Stimulated activated CD4-positive, alpha-beta T cell treated with anti-CD3 and anti-CD28 coated beads, Interleukin-4, amount 100 ng/mL, for 4 hours (primary cell): ENCODE measurements at regions not wholly inside any gene's neighbourhood (a gene's known extent, or its start where the extent isn't known, plus 50 kb on each side); places are given as distances from the start of the nearest gene placed in this dataset.

ENCODE experiments used
- DNase-seq, 2 experiments: peaks; one replicate each; pipeline ENCODE4 v3.0.0-alpha.2; 2020

DNA sequence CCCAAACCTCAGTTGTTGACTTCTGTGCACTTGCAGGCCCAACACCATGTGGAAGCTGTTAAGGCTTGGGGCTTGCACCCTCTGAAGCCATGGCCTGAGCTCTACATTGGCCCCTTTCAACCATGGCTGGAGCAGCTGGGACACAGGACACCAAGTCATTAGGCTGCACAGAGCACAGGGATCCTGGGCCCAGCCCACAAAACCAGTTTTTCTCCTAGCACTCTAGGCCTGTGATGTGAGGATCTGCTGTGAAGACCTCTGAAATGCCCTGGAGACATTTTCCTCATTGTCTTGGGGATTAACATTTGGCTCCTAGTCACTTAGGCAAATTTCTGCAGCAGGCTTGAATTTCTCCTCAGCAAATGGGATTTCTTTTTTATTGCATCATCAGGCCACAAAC lies 1255.7 kb downstream of the ZPLD1 start:
- DNase-seq = no peak

DNA sequence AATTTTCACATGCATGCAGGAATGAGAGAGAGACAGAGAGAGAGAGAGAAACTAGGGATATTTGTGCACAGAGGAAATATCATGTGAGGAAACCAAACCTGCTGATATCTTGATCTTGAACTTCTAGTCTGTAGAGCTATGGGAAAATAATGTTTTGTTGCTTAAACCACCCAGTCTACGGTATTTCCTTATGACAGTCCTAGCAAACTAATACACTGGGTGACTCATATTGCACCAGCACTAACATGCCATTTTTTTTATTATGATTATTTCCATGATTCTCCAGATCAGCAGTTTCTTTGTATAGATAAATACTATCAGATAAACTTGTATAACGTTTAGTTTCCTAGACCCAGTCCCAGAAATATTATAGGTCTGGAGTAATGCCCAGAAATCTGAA lies 1259.0 kb downstream of the ZPLD1 start:
- no peak for DNase-seq

DNA sequence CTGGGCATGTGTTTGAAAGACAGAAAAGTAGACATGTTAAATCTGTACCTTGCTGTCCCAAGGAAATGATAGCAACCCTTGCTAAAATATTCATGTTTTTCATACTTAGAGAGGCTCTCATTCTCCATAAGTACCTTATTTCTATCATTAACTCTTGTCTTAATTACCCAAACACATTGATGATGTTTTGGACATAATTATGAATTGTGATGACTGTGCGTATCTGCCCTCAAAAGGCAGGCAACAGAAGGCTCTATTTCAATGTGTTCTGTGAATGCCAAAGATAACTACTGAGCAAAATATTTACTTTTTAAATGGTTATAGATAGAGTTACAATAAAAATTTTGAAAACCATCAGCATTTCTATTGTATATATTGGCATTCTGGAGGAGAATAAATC lies 1263.8 kb downstream of the ZPLD1 start:
- no peak for DNase-seq

DNA sequence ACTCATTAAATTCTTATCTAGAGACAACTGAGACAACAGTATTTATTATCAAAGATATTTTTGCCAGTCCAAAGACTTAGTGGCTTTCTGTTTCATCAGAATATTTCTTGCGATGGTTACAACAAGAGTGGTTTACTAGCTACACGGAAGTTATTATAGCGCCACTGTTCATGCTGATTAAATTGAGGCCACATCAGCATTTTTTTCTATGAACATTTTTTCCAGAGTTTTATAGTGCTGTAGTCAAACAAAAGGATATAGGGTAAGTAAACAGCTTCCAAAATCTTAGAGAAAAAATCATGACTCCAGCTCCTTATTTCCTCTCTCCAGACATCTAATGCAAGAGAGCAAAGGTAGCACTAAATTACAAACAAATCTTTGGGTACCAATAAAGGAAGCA lies 1264.4 kb downstream of the ZPLD1 start:
- DNase-seq = no peak

DNA sequence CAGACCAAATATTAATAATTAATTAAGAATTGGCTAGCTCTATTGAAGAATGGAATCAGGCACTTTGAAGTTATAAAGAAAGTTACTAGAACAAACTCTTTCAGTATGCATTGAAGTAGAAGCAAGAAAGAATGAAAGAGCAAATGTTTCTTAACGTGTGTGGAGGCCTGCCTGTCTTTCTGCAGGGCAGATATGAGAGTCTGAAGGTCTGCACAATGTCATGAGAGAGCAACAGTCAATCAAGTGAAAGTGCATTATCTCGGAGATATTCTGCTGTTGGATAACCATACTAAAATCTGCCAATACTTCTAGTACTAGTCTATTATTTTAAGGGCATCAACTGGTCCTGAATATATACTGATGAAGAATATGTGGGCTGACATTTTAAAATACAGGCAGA lies 1270.8 kb downstream of the ZPLD1 start:
- DNase-seq = no peak

DNA sequence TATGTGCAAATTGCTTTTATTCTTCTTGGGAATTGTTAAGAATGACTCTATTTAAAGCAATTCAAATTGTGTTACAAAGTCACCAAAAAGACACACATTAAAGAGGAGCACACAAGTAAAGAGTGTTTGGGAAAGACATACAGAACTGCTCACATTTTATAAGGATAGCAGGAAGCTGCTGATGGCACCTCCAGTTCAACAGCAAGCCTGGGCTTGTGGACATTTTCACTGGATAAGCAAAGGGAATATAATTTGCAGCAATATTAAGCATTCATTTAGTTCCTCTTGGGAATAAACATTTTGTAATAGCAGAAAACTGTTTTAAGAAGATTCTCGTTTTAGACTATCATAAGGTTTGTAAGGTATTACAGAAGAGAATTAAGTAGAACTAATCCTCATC lies 1271.9 kb downstream of the ZPLD1 start:
- DNase-seq = no peak

DNA sequence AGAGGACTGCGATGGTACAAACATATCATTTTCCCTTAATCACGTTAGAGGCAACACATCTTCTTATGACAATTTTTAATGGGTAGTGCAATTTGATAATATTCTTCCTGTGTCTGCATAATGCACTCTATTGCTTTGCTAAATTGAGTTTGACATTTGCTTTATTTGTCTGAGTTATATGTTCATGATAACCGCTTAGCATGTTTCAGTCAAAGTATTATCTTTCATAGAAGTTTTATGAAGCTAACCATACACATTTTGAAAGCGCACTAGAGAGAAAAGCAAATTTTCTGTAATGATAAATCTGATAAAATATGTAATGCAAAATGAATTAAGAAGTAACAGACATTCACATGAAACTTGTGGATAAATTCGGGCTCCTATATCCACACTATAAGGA lies 1276.9 kb downstream of the ZPLD1 start:
- no peak for DNase-seq

DNA sequence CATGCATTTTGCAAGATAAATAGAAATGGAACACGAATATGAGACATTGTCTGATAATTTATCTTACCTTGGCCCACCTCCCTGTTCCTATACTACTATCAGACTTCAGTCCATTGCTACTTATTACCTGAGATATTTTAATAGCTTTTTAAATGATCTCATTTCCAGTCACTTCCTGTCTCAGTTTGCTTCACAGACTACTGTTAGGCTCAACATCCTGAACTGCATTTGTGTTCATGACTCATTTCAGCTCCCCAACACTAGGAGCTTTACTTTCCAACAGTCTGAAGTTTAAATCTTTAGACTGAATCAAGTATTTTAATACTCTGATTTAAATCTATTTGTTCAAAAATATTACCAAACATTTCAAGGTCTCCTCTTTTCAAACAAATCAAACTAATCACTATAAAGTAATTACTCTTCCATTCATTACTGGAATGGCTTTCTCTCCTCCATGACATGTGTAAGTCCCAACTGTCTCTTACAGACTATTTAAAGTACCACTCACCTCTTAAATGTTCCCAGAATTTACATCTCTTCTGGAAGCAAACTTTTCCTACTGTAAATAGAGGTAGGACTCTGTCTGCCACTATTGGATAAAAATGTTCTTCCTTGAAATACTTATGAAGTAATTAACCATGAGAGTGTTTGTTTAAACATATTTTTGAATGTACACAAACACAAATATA lies 1277.6 kb downstream of the ZPLD1 start:
- no peak for DNase-seq

DNA sequence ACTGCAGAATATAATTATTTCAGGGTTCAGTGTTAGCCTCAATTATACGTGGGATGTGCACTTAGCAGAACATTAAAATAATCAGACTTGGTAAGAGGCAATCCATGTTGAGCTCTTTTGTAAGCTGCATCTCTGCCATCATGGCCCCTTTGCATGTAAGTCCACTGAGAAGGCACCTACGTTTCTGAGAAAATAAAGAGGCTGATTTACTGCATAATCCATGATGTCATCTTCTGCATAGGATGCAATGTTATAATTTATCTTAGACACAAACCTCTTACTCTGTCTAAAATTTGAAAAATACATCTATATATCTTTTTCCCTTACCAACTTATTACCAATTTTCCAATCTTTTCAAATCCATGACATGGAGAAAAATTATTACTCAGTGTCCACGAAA lies 1294.7 kb downstream of the ZPLD1 start:
- no peak for DNase-seq

DNA sequence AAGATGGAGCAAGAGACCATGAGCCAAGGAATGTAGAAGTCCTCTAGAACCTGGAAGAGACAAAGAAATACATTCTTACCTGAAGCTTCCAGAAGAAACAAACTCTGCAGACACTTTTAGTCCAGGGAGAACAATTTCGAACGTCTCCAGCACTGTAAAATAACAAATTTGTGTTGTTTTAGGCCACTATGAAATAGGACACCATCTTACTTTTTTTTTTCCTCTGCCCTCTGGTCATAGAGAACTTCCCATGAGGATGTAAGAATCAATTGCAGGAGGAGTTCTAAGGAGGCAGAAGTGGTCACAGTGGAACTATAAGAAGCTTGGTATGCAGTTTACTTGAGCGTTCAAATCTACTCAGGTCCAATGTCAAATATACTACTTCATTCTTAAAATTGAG lies 1295.9 kb downstream of the ZPLD1 start:
- DNase-seq = no peak

DNA sequence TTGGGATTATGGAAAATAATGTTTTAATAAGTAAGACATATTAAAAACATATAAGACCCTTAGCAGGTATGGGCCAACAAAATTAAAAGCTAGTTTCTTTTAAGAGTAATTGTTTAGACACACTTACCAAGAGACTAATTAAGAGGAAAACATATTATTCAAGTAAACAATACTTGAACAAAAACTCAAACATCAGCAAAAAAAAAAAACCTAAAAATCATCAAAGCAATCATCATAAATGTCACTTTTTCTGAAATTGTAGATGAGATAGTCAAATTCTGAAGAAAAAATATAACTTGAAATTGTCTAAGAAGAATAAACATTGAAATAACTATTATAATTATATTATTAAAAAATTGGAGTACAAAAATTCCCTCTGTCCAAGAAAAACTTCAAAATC lies 1318.2 kb downstream of the ZPLD1 start:
- no peak for DNase-seq

DNA sequence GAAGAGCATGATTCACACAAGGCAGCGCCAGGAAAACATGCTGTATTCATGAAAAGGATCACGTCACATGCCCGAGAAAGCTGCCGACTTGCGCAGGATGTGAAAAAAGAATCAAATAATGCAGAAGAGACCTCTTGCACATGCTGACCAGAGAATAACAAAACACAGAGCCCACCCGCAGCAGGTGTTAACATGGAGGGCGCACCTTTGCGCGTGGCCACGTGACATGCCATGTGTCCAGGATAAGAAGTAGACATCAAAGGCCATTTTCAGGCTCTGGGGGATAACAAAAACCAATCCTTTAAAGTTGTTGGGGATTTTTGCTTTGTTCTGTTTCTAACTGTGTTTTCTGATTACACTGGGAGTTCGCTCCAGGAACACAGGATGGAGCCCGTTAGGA lies 1332.8 kb downstream of the ZPLD1 start:
- DNase-seq = no peak

DNA sequence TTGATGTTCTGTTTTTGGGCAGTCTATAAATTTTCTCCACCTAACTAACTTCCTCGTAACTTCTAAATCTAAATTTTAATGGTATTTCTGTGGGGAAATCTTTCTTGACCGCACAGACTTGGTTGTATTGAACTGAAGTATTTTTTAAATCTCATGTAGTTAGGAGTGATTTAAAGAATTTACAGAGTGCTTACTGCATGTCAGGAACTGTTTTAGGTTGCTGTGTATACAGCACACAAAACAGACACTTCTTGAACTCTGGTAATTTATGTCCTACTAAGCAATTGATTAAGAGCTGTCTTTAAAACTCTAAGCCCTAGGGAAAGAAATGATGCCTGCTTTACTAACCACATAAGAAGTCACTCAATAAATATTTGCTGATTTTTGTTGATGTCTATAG lies 1350.2 kb downstream of the ZPLD1 start:
- no peak for DNase-seq

DNA sequence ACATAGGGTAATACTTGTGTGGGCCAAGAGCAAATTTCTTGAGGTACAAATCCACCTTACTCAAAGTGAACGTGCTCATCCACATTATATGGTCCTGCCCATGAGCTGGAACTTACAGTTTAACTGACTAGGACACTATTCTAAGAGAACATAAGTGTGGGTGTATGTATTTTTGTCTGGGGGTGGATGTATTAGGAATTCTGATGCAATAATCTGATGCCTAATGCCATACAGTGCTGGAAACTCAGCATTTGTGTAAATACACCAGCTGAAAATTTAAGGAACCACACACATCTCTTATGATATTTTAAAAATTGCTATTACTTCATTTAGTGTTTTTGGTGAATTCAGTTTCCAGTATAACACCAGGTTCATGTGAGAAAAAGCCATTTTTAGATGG lies 1350.7 kb downstream of the ZPLD1 start:
- DNase-seq = no peak

DNA sequence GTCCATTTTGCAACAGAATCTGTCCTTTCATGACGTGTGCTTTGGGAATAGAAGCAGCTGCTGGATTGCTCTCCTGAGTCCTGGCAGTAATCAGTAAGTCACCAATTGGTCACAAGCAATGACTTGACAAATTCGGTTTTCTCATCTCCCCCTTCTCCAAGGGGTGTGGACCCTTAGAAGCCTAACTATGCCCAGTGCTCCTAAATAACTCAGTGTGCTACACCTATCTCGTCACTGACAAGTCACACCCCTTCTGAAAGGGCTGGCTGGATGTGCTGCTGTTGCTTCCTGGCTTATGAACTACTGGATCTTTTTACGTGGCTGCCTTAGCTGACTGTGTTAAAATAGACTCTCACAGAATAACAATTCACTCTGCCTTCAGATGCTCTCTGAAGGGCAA lies 1351.5 kb downstream of the ZPLD1 start:
- no peak for DNase-seq

DNA sequence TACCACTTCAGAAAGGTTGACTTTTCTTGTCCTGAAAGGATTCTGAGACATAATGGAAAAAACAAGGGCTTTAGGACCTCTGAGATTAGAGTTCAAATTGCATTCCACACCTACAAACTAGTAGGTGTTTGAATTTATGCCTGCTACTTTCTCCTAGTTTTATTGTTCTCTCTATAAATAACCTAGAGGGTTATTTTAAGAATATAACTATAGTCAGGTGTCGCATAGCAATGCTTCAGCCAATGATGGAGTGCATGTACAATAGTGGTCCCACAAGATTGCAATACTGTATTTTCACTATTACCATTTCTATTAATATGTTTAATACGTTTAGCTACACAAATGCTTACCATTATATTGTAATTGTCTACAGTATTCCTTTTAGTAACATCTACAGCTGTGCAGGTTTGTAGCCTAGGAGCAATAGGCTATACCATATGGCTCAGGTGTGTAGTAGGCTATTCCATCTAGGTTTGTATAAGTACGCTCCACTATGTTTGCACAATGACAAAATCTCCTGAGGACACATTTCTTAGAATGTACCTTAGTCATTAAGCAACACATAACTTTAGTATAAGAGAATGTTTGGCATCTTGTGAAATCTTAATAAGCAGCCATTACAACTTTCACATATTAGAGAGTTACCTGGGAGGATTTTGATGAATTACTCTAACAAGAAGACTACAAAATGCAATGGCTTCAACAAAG lies 1352.5 kb downstream of the ZPLD1 start:
- no peak for DNase-seq

DNA sequence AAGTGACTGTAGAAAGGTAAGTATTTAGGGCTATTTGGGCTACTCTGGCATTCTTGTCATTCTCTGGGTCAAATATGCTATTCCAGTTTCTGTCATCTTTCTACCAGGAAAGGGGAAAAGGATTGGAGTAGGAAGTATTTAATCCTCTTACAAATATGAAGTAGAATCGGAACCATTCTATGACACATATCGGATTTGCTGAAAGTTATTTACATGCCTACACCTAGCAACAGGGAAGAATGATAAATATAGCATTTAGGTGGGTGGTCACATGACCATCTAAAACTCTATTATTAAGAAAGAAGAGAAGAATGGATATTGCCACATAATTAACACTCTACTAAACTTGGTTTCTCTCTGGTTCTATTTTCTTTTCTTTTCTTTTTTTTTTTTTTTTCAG lies 1353.1 kb downstream of the ZPLD1 start:
- DNase-seq = no peak

DNA sequence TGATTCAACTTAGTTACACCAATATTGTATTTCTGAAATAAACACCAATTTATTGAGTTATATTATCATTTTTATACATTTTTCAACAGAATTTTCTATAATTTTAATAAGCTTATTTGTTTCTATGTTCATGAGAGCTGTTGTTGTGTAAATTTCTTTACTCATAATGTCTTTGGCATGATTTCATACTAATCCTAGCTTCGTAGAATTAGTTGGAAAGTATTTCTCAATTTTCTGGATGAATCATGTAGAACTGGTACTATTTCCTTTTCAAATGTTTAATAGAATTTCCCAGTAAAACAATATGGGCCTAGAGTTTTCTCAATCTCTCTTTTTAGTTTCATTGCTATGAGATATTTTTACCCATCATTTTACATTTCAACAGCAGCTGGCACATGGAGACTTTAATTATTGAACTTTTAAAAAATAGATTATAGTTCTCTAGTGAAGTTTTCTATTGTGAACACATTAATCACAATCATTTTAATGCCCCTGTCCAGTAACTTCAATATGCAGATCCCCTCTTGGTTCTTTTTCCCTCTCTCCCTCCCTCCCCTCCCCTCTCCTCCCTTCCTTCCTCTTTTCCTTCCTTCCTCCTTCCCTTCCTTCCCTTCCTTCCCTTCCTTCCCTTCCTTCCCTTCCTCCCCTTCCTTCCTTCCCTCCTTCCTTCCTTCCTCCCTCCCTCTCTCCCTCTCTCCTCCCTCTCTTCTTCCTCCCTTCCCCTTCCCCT lies 1357.1 kb downstream of the ZPLD1 start:
- no peak for DNase-seq

DNA sequence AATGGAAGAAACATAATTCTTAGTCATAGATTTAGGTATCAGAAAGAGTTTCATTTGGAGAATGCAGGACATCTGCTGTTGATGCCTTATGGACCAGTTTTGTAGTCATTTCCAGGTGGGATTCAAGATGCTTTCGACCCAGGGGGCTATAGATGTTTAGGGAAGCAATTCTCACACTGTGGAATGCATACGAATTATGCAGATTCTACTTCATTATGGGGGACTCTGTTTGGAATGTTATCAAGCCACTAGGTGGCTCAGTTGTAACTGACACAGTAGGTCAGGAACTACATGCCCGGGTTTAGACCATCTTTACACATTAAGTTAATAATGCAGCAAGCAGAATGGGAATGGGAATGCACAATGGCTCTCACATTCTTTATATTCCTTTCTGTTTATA lies 1359.8 kb downstream of the ZPLD1 start:
- DNase-seq = no peak

DNA sequence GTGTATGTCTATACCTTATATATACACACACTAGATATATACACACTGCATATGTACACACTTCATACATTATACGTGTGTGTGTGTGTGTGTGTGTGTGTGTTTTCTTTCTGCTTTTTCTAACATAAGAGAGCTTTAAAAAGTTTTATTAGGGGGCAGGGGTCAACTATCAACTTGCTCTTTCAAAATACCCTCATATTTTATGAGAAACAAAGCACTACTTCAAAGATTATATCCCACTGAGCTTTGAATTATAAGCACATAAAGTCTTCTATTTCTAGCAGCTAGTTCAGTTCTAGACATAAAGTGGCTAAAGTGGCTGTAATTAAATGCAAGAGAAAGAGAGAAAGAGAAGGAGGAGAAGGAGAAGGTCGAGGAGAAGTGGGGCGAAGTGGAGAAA lies 1361.3 kb downstream of the ZPLD1 start:
- DNase-seq = no peak

DNA sequence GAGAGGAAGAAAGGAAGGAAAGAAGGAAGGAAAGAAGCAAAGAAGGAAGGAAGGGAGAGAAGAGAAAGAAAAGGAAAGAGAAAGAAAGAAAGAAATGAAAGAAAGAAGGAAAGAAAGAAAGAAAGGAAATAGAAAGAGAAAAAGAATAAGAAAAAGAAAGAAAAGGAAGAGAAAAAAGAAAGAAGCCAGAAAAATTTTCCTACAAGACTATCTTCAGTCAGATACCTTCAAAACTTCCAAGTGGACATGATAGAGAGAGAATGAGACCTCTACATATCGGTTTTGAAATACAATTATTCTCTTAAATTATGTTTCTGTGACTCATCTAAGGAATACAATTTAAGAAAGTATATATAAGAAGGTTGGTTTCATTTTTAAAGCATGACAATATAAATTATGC lies 1369.0 kb downstream of the ZPLD1 start:
- no peak for DNase-seq

DNA sequence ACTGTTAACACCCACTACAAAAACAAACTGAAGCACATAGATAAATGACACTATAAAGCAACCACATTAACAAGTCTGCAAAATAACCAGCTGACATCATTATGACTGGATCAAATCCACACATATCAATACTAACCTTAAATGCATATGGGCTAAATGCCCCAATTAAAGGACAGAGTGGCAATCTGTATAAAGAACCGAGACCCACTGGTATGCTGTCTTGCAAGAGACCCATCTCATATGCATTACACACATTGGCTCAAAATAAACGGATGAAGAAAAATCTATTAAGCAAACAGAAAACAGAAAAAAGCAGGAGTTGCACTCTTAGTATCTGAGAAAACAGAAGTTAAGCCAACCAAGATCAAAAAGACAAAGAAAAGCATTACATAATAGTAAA lies 1375.4 kb downstream of the ZPLD1 start:
- no peak for DNase-seq

DNA sequence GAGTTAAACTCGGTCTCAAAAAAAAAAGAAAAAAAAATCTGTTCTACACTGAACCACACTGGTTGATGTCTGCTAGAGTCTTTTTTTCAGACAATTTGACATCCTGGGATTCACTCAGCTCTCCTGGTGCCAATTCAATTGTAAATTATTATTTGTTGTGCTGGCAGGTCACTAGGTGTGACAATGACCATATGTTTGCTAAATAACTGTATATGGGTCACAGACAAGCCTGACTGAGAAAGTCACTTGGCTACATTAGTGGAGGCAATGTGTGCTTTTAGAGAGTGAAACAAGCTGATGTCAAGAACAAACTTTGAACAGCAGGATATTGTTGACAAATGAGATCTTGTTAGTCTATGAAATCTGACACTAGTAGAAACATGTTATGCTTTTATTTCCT lies 1379.1 kb downstream of the ZPLD1 start:
- no peak for DNase-seq

DNA sequence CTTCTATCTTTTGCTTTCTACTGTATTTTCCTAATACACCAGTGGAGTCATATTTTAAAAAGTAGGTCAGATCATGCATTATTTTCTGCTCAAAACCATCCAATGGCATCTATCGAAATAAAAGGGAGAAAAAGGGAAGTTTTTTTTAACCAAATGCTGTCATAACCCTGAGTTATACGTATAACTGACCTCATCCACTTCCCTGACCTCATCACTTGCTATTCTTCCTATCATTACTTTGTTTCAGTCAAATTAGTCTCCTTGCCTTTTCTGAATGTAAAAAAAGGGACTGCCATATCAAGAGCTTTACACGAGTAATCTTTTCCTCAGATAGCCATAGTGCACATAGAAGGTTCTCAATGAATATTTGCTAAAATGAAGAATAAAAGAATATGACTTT lies 1383.6 kb downstream of the ZPLD1 start:
- no peak for DNase-seq
